ENCODE measurements at regions not wholly inside any gene's neighbourhood (a gene's known extent, or its start where the extent isn't known, plus 50 kb on each side); places are given as distances from the start of the nearest gene placed in this dataset.

GRCh38 chr1:87204921-87205320 lies 123.8 kb upstream of the LMO4 start:
- TF ChIP-seq CTCF (IDR thresholded peaks at IDR 0.05; ENCODE audit: insufficient read depth, low read length) = no peak
- no peak overlapping the region for H3K4me3 ChIP-seq (ENCODE audit: low read depth, low read length)
- DNase-seq (ENCODE audit: low read depth) = no peak

- no peak overlapping the region for H3K4me3 ChIP-seq (ENCODE audit: low read depth, low read length)
- no peak for DNase-seq (ENCODE audit: low read depth)
- no peak for TF ChIP-seq CTCF (IDR thresholded peaks at IDR 0.05; ENCODE audit: insufficient read depth, low read length)
Measured at GRCh38 chr1:87206044-87206831, 122.4 kb upstream of the LMO4 start.

GRCh38 chr1:87208080-87208479 lies 120.6 kb upstream of the LMO4 start:
- H3K4me3 ChIP-seq (ENCODE audit: low read depth, low read length) = no peak overlapping the region
- TF ChIP-seq CTCF (IDR thresholded peaks at IDR 0.05; ENCODE audit: insufficient read depth, low read length) = no peak
- no peak for DNase-seq (ENCODE audit: low read depth)

GRCh38 chr1:87208931-87209330 lies 119.7 kb upstream of the LMO4 start:
- no peak for TF ChIP-seq CTCF (IDR thresholded peaks at IDR 0.05; ENCODE audit: insufficient read depth, low read length)
- no peak for DNase-seq (ENCODE audit: low read depth)
- no peak overlapping the region for H3K4me3 ChIP-seq (ENCODE audit: low read depth, low read length)

GRCh38 chr1:87210151-87210550 lies 118.5 kb upstream of the LMO4 start:
- no peak for DNase-seq (ENCODE audit: low read depth)
- no peak for TF ChIP-seq CTCF (IDR thresholded peaks at IDR 0.05; ENCODE audit: insufficient read depth, low read length)
- no peak overlapping the region for H3K4me3 ChIP-seq (ENCODE audit: low read depth, low read length)

- no peak for DNase-seq (ENCODE audit: low read depth)
- TF ChIP-seq CTCF (IDR thresholded peaks at IDR 0.05; ENCODE audit: insufficient read depth, low read length) = no peak
- H3K4me3 ChIP-seq (ENCODE audit: low read depth, low read length) = no peak overlapping the region
Measured at GRCh38 chr1:87212431-87213134, 116.1 kb upstream of the LMO4 start.

Measured in fibroblast of the aortic adventitia (primary cell).